Stimulated activated CD4-positive, alpha-beta T cell treated with anti-CD3 and anti-CD28 coated beads, Interleukin-4, amount 100 ng/mL, for 1 hour (primary cell): ENCODE measurements at regions not wholly inside any gene's neighbourhood (a gene's known extent, or its start where the extent isn't known, plus 50 kb on each side); places are given as distances from the start of the nearest gene placed in this dataset.
"Not testable (repeated sequence)": the region's sequence is repeated elsewhere in the genome, so short reads cannot be mapped to it uniquely, and the experiment has no call there.

Experiments used
- DNase-seq: peaks from one replicate; pipeline ENCODE4 v3.0.0-alpha.2; 2020

DNA sequence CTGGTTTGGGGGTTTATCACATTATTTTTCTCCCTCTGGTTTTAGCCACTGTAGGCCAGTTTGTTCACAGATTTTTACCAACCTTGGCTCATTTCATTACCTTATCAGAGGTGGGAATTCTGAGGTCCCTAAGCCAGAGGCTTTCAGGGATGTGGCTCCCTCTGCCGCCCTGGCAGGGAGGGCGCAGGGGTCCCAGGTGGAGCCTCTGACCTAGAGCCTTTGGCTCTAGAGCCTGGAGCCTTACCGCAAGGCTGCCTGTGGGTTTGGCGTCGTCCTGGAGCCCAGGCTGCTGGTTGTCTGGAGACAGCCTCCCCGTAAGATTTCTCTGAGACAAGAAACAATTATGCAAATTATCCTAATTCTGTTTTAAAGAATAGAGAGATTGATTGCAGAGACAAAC, 188.0 kb downstream of the LMLN start:
- DNase-seq: not testable (repeated sequence)

DNA sequence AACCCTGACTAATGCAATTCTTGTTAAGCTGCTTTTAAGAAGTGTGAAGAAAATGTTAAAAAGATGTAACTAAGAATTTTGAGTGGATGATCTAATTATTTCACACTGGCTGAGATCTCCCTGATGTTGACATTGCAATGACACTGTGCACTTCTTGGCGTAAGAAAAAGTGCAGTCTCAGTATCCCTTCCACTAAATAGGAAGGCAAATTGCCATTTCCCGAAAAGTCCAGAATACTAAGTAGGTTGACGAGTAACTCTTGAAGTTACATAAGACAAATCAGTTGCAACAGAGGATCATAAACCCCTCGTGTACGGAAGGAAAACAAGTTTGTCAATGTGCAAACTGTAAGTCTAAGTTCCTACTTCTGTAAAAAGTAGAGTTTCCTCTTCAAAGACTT, 189.9 kb downstream of the LMLN start:
- not testable (repeated sequence) for DNase-seq

DNA sequence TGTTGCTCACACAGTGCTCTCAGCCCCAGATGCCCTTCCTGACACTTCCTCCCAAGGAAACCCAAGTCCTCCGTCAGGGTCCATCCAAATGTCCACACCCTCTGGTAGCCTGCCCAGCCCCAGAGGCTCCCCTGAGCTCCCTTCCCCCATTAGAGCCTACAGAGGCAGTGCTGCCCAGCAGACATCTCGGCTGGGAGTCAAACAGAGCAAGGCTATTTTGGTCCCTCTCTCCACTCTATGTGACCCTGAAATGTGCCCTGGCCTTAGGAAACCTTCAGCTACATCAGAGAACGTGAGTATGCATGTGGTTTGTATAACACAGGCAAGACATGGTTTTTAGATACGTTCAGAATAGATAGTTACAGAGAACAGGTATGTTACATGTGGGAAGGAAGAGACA, 191.8 kb downstream of the LMLN start:
- DNase-seq: not testable (repeated sequence)

DNA sequence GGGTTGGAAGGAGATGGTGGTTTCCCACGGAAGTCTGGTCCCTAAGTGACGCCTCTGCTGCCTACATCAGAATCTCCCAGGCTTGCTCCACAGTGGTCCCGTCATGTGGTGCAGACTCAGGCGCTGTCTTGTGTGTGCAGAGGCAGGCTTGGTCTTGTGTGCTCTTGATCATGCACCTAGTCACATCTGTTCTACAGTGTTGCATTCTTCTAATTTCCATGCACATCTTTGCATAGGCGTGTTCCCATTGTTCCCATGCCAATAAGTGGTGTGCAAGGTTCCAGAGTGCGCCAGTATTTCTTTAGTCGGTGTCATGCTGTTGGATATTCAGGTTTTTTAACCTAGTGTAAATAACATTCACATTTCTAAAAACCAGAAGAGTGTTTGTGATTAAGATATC, 195.8 kb downstream of the LMLN start:
- DNase-seq: not testable (repeated sequence)

DNA sequence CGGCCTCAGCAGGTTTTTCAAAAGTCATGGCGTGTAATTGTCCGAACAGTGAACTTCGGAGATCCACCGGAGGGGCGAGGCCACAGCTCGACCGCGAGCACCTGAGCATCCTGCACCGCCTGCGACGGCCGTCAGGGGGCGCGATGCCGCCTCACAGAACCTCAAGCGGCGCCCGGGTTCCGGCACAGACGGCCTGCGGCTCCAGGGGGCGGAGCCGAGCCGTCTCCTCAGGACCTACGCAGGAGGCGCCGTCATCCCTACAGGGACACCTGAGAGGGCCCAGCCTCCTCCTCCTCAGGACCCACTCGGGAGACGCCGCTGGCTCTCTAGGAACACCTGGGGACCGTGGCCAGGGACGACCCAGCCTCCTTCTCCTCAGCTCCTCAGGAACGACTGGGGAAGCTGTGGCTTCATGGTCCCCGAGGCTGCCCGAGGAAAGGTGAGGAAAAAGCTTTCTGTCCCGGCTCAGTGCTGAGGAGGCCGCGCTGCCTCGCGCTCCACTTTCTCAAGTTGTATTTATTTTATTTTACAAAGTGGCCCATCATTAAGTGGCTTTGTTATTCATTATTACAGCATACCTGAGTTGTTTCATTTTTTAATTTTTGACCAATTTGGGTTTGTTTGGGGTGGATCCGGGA, 197.3 kb downstream of the LMLN start:
- DNase-seq: not testable (repeated sequence)

DNA sequence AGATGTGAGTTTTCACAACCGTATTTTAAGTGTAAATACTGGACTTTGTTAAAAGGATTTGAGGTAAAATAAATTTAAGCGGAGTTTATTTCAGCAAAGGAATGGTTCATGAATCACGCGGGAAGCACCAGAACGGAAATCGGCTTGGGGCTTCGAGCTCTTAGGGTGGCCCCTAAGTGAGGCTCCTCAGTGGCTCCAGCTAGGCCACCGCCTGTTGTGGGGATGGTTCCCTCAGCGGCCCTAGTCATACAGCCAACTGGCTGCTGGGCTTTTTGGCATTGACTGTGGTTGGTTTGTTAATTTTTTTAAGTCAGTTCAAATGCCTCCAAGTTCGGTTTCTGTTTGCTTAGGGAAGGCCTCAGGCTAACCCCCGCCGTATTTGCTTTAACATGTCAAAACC, 198.0 kb downstream of the LMLN start:
- DNase-seq: not testable (repeated sequence)

DNA sequence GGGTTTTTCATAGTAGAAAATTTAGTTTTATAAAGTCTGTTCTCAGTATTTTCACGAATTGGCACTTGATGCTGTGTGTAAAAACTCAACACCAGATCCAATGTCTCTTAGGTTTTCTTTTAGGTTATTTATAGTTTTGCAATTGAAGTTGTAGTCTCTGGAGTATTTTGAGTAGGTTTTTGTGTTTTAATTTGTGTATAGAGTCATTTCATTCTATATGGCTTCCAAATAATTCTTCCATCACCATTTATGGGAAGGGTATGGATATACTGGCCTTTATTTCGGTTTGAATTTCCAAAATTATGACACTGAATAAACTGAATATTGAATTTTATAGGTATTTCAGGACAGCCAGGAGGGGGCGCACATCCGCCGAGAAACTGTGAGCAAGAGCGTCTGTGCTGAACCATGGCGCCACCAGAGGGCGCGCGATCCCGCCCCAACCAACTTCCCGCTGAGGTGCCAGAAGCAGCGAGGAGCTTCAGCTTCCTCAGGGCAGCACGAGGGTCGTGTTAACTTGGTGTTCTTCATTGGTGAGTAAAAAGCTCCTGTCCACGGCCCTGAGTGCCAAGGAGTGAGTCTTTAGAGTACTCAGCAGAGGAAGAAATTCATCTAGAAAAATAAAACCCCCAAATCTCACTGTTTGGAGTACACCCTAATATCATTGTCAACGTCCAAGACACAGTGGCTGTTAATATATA, 207.5 kb downstream of the LMLN start:
- DNase-seq: peak; percentile 71

DNA sequence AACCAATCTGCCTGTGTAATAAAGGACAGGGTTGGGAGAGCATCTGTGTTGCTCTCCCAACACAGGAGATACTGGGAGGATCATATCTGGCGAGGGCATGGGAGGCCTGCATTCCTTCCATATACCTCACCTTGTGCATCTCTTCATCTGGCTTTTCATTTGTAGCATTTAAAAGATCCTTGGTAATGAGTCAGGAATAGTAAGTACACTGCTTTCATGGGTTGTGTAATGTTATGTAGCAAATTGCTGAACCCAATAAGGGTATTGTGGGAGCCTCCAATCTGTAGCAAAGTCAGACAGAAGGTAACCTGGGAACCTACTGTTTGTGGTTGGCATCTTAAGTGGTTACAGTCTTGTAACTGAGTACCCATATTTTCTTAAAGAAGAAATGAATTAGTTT, 210.8 kb downstream of the LMLN start:
- DNase-seq: not testable (repeated sequence)

DNA sequence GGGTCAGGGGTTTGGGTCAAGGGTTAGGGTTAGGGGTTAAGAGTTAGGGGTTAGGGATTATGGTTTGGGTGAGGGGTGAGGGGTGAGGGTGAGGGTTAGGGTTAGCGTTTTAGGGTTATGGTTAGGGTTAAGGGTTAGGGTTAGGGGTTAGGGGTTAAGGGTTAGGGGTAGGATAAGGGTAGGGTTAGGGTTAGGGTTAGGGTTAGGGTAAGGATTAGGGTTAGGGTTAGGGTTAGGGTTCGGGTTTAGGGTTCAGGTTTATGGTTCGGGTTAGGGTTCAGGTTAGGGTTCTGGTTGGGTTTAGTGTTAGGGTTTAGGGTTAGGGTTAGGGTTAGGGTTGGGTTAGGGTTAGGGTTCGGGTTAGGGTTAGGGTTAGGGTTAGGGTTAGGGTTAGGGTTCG, 213.1 kb downstream of the LMLN start:
- DNase-seq: not testable (repeated sequence)

DNA sequence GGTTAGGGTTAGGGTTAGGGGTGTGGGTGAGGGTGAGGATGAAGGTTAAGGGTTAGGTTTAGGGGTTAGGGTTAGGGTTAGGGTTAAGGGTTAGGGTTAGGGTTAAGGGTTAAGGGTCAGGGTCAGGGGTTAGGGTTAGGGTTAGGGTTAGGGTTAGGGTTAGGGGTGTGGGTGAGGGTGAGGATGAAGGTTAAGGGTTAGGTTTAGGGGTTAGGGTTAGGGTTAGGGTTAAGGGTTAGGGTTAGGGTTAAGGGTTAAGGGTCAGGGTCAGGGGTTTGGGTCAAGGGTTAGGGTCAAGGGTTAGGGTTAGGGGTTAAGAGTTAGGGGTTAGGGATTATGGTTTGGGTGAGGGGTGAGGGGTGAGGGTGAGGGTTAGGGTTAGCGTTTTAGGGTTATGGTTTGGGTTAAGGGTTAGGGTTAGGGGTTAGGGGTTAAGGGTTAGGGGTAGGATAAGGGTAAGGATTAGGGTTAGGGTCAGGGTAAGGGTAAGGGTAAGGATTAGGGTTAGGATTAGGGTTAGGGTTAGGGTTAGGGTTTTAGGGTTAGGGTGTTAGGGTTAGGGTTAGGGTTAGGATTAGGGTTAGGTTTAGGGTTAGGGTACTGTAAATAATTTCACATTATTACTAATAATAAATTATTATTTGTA, 214.0 kb downstream of the LMLN start:
- DNase-seq: not testable (repeated sequence)
